ENCODE measurements at regions not wholly inside any gene's neighbourhood (a gene's known extent, or its start where the extent isn't known, plus 50 kb on each side); places are given as distances from the start of the nearest gene placed in this dataset.

DNA sequence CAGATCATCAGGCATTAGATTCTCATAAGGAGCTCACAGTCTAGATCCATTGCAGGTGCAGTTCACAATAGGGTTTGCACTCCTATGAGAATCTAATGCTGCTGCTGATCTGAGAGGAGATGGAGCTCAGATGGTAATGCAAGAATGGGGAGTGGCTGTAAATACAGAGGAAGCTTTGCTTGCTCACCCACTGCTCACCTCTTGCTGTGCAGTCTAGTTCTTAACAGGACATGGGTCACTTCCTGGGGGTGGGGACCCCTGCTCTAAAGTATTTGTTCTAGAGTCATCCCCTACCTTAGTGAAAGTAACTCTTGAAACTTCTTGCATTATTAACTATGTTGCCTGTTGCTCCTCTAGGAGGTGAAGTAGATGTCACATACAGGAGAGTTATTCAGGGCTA lies 171.3 kb upstream of the PARD3B start (continued):
- TF ChIP-seq TCF7L2 (IDR thresholded peaks at IDR 0.05; ENCODE audit: borderline replicate concordance, extremely low read depth, insufficient read depth, insufficient read length) (no peak), CBX3 (IDR thresholded peaks at IDR 0.05; ENCODE audit: low read depth) (no peak)

DNA sequence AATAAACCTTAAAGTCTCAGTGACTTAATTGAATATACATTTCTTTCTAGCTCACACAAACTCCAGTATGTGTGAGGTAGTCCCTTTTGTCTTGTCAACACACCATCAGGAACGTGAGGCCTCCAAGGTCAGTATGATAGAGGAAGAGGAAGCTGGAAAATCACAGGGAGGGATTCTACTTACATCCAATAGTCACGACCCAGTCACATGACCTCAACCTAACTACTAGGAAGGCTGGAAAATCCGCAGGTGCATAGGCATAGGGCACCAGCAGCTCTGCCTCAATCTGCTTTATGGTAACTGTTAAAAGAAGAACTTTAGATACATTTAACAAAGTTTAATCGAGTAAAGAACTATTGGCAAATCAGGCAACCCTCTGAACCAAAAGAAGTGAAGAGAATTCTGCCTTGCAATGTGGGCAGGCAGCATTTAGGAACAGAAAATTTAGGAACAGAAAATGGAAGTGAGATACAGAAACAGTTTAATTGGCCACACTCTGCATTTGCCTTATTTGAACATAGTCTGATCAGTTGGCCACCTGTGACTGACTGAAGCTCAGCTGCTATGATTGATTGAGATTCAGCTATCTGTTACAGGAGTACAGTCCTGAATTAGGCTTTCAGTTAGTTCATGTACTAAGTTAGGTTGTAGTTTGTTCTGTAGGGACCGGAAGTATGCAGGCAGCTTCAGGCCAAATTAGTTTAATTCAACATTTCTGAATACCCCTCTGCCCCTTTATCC lies 165.0 kb upstream of the PARD3B start:
- POLR2A ChIA-PET = no interaction called here

DNA sequence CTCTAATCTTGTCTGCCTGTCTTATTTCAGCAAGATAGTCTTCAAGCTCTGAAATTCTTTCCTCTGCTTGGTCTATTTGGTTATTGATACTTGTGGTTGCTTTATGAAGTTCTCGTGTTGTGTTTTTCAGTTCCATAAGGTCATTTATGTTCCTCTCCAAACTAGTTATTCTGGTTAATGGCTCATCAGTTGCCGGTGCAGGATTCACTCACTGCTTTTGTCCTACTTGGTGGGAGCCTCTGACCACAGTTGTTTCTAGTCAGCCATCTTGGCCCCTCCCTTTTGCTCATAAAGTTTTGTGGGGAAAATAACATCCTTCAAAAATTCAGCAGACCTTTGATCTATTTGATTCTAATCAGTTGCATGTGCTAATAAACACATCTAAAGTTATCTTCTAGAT lies 158.6 kb upstream of the PARD3B start:
- intact Hi-C loops (cut with micrococcal nuclease) = no loop called here
- no peak overlapping the region for H3K27ac ChIP-seq (ENCODE audit: low read depth, low read length)
- ChIA-PET CTCF (no interaction called here), POLR2A (no interaction called here), RAD21 (ENCODE audit: low non-redundant PET in 1 of 2, low total read pairs in 2 of 2, uncharacterized antibody in 2 of 2, unreplicated experiment in 2 of 2) (no interaction called here)
- no TSS peak for BruUV-seq (replicated peaks)
- H4K20me1 ChIP-seq (ENCODE audit: insufficient read depth) = no peaks in the 10 kb centered on the region
- H3K36me3 ChIP-seq (ENCODE audit: control insufficient read depth in 1 of 2, insufficient read depth in 2 of 2, low read length in 2 of 2) = no peaks in the 10 kb centered on the region
- H3K4me1 ChIP-seq (ENCODE audit: control insufficient read depth in 1 of 2, insufficient read depth in 2 of 2, low read length in 2 of 2) = no peaks in the 10 kb centered on the region
- H2AFZ ChIP-seq (ENCODE audit: low read depth, low read length, poor library complexity, severe bottlenecking) = no peak overlapping the region
- no peaks in the 10 kb centered on the region for H3K79me2 ChIP-seq (ENCODE audit: insufficient read depth, low read length)
- H3K9me2 ChIP-seq (ENCODE audit: insufficient read depth) = no peaks in the 10 kb centered on the region
- no peak overlapping the region for H3K4me3 ChIP-seq (replicated peaks in 1 of 2; ENCODE audit: low read depth in 1 of 2, low read length in 2 of 2)
- H3K27me3 ChIP-seq (ENCODE audit: insufficient read depth, low read length) = no peaks in the 10 kb centered on the region
- no peak for ATAC-seq
- no peaks in the 10 kb centered on the region for H3K9me3 ChIP-seq (ENCODE audit: control insufficient read depth in 1 of 2, insufficient read depth in 1 of 2, low read depth in 1 of 2, low read length in 2 of 2)
- no peak for TF ChIP-seq POLR2AphosphoS5 (IDR thresholded peaks at IDR 0.05; ENCODE audit: low read depth, low read length)
- TF ChIP-seq SRF (IDR thresholded peaks at IDR 0.05; ENCODE audit: low read depth) = no peak
- TF ChIP-seq, protein P1, sequence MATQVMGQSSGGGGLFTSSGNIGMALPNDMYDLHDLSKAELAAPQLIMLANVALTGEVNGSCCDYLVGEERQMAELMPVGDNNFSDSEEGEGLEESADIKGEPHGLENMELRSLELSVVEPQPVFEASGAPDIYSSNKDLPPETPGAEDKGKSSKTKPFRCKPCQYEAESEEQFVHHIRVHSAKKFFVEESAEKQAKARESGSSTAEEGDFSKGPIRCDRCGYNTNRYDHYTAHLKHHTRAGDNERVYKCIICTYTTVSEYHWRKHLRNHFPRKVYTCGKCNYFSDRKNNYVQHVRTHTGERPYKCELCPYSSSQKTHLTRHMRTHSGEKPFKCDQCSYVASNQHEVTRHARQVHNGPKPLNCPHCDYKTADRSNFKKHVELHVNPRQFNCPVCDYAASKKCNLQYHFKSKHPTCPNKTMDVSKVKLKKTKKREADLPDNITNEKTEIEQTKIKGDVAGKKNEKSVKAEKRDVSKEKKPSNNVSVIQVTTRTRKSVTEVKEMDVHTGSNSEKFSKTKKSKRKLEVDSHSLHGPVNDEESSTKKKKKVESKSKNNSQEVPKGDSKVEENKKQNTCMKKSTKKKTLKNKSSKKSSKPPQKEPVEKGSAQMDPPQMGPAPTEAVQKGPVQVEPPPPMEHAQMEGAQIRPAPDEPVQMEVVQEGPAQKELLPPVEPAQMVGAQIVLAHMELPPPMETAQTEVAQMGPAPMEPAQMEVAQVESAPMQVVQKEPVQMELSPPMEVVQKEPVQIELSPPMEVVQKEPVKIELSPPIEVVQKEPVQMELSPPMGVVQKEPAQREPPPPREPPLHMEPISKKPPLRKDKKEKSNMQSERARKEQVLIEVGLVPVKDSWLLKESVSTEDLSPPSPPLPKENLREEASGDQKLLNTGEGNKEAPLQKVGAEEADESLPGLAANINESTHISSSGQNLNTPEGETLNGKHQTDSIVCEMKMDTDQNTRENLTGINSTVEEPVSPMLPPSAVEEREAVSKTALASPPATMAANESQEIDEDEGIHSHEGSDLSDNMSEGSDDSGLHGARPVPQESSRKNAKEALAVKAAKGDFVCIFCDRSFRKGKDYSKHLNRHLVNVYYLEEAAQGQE (IDR thresholded peaks at IDR 0.05; ENCODE audit: low read depth) = no peak
- TF ChIP-seq FOSL1 (IDR thresholded peaks at IDR 0.05; ENCODE audit: low read depth) = no peak
- no peak for TF ChIP-seq POLR2A (IDR thresholded peaks at IDR 0.05; ENCODE audit: borderline replicate concordance, extremely low read depth, insufficient read depth, insufficient read length)
- TF ChIP-seq CEBPB (IDR thresholded peaks at IDR 0.05; ENCODE audit: low read depth) = no peak
- no peak for TF ChIP-seq JUND (IDR thresholded peaks at IDR 0.05)
- no peak for TF ChIP-seq SP1 (IDR thresholded peaks at IDR 0.05; ENCODE audit: low read depth)
- no peak for TF ChIP-seq ZFX (IDR thresholded peaks at IDR 0.05)
- no peak overlapping the region for H3K4me2 ChIP-seq (ENCODE audit: low read length)
- no peak overlapping the region for H3K9ac ChIP-seq (ENCODE audit: low read length)
- DNase-seq (ENCODE audit: low read depth, low spot score) = no peak

More for the DNA sequence above, 165.0 kb upstream of the PARD3B start:
- Histone ChIP-seq H3K4me1 (ENCODE audit: control insufficient read depth in 1 of 2, insufficient read depth in 2 of 2, low read length in 2 of 2) (no peaks in the 10 kb centered on the region), H3K4me2 (ENCODE audit: low read length) (no peak overlapping the region), H3K9me2 (ENCODE audit: insufficient read depth) (no peaks in the 10 kb centered on the region), H3K79me2 (ENCODE audit: insufficient read depth, low read length) (no peaks in the 10 kb centered on the region), H2AFZ (ENCODE audit: low read depth, low read length, poor library complexity, severe bottlenecking) (no peak overlapping the region), H3K36me3 (ENCODE audit: control insufficient read depth in 1 of 2, insufficient read depth in 2 of 2, low read length in 2 of 2) (no peaks in the 10 kb centered on the region), H3K27ac (ENCODE audit: low read depth, low read length) (no peak overlapping the region), H4K20me1 (ENCODE audit: insufficient read depth) (no peaks in the 10 kb centered on the region), H3K9ac (ENCODE audit: low read length) (no peak overlapping the region), H3K4me3 (replicated peaks in 1 of 2; ENCODE audit: low read depth in 1 of 2, low read length in 2 of 2) (no peak overlapping the region), H3K9me3 (ENCODE audit: control insufficient read depth in 1 of 2, insufficient read depth in 1 of 2, low read depth in 1 of 2, low read length in 2 of 2) (no peaks in the 10 kb centered on the region), H3K27me3 (ENCODE audit: insufficient read depth, low read length) (no peaks in the 10 kb centered on the region)
- CTCF ChIA-PET = no interaction called here
- intact Hi-C loops (cut with micrococcal nuclease) = no loop called here
- DNase-seq (ENCODE audit: low read depth, low spot score) = no peak
- no peak for ATAC-seq
- BruUV-seq (replicated peaks) = no TSS peak
- RAD21 ChIA-PET (ENCODE audit: low non-redundant PET in 1 of 2, low total read pairs in 2 of 2, uncharacterized antibody in 2 of 2, unreplicated experiment in 2 of 2) = no interaction called here
- TF ChIP-seq EZH2phosphoT487 (IDR thresholded peaks at IDR 0.05; ENCODE audit: borderline replicate concordance) = no peak
